Nephron (organoid): ENCODE measurements at regions not wholly inside any gene's neighbourhood (a gene's known extent, or its start where the extent isn't known, plus 50 kb on each side); places are given as distances from the start of the nearest gene placed in this dataset.

Source experiments
- H3K27ac Mint-ChIP-seq, 3 experiments: 2 replicates each; pipeline ENCODE4 v1.8.0; 2020; ENCODE audit warnings: mixed read lengths in 3 of 3, mild to moderate bottlenecking in 2 of 3, moderate library complexity in 1 of 3
- H3K27me3 Mint-ChIP-seq: 2 replicates; pipeline ENCODE4 v1.8.0; 2021; ENCODE audit warnings: low read depth, mild to moderate bottlenecking, moderate library complexity, mixed read lengths
- H3K36me3 Mint-ChIP-seq: 2 replicates; pipeline ENCODE4 v1.8.0; 2020; ENCODE audit warnings: low read depth, mixed read lengths
- H3K4me1 Mint-ChIP-seq: 2 replicates; pipeline ENCODE4 v1.8.0; 2020; ENCODE audit warnings: mixed read lengths
- H3K4me3 Mint-ChIP-seq, 3 experiments: 2 replicates each; pipeline ENCODE4 v1.8.0; 2020; ENCODE audit warnings: mild to moderate bottlenecking in 3 of 3, mixed read lengths in 3 of 3, moderate library complexity in 2 of 3
- H3K9me3 Mint-ChIP-seq: 2 replicates; pipeline ENCODE4 v1.8.0; 2020; ENCODE audit warnings: mixed read lengths
- TF ChIP-seq, protein P1 (sequence below), 3 experiments: fragments of 200-600 bp; sonication (generic); IDR thresholded peaks; one replicate each; pipeline ENCODE4 v1.5.0; 2021; ENCODE audit warnings: antibody characterized with exemption in 3 of 3; ENCODE audit not compliant: unreplicated experiment in 3 of 3

DNA sequence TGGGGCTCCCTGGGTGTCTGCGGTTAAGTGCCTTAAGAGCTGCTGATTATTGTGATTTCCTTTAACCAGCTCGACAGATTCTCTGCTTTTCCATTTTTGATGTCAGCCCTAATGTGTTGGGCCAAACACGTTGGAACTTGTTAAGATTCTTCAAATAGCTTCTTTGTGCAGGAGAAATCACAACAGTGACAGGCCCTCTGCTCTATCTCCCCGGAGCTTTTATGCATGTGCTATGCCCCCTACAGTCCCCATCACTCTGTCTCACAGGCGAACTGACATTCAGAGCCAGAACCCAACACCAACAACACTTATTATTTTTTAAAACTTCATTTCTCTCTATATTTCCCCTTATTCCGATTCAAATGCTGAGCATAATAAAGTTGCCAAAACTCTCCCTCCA lies 371.7 kb upstream of the CELF4 start:
- TF ChIP-seq, protein P1, sequence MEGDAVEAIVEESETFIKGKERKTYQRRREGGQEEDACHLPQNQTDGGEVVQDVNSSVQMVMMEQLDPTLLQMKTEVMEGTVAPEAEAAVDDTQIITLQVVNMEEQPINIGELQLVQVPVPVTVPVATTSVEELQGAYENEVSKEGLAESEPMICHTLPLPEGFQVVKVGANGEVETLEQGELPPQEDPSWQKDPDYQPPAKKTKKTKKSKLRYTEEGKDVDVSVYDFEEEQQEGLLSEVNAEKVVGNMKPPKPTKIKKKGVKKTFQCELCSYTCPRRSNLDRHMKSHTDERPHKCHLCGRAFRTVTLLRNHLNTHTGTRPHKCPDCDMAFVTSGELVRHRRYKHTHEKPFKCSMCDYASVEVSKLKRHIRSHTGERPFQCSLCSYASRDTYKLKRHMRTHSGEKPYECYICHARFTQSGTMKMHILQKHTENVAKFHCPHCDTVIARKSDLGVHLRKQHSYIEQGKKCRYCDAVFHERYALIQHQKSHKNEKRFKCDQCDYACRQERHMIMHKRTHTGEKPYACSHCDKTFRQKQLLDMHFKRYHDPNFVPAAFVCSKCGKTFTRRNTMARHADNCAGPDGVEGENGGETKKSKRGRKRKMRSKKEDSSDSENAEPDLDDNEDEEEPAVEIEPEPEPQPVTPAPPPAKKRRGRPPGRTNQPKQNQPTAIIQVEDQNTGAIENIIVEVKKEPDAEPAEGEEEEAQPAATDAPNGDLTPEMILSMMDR (IDR thresholded peaks at IDR 0.05; ENCODE audit: unreplicated experiment in 3 of 3): no peak
- H3K9me3 Mint-ChIP-seq: peaks cover 18% of the 10 kb centered on the region
- no peak overlapping the region for H3K27ac Mint-ChIP-seq
- peaks cover 3% of the 10 kb centered on the region for H3K36me3 Mint-ChIP-seq
- H3K27me3 Mint-ChIP-seq: no peaks in the 10 kb centered on the region
- no peaks in the 10 kb centered on the region for H3K4me1 Mint-ChIP-seq
- no peak overlapping the region for H3K4me3 Mint-ChIP-seq

DNA sequence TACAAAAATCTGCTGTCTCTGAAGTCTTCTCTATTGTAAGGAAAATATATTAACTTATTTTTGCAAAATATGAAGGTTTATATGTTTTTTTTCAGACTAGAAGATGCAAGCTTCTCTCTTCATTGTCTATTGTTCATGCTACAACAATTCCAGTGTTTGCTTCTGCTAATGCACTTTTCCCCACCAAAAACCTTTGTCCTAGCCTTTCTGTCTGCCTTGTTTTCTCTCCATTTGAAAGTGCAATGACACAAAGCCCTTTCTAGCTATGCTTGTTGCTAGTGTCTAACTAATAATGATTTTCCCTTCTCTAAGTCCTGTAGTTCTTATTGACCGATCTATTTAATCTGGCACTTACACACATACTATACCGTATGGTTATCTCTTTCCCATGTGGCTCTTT lies 369.5 kb upstream of the CELF4 start:
- Mint-ChIP-seq H3K36me3 (peaks cover 3% of the 10 kb centered on the region), H3K4me3 (no peak overlapping the region), H3K4me1 (no peaks in the 10 kb centered on the region), H3K9me3 (peaks cover 18% of the 10 kb centered on the region), H3K27ac (no peak overlapping the region), H3K27me3 (no peaks in the 10 kb centered on the region)
- TF ChIP-seq, protein P1 (IDR thresholded peaks at IDR 0.05; ENCODE audit: unreplicated experiment in 3 of 3): no peak

DNA sequence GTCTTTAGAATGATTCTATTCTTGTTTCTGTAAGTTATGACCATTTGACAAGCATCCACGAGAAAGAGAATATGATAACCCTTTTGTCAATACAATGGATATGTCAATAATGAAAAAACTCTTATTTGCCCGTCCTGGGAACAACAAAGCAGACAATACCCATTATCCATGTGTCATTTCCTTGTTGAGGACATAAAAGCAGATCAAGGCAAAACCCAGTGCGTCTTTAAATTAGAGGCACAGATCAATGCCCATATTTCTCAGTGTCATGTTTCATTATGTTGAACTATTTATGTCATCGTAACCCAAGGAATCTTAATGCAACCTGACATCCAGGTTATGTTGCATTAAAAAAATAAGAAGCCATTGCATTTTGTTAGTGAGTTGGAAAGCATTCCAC lies 365.0 kb upstream of the CELF4 start:
- Mint-ChIP-seq H3K27me3 (no peaks in the 10 kb centered on the region), H3K4me3 (no peak overlapping the region), H3K36me3 (no peaks in the 10 kb centered on the region), H3K27ac (no peak overlapping the region), H3K4me1 (no peaks in the 10 kb centered on the region), H3K9me3 (peaks cover 5% of the 10 kb centered on the region)
- TF ChIP-seq, protein P1 (IDR thresholded peaks at IDR 0.05; ENCODE audit: unreplicated experiment in 3 of 3): no peak

DNA sequence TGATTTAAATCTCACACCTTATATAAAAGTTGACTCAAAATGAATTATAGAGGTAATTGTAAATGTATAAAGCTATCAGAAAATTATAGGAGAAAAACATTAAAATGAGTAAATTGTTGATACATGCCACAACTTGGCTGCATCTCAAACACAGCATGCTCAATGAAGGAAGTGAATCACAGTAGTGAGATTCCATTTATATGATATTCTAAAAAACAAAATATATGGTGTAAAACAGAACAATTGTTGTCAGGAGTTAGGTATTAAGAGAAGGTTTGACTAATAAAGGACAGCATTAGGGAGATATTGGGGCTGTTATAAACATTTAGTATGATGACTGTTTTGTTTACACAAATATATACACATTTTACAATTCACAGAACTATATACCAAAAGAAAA lies 356.6 kb upstream of the CELF4 start:
- Mint-ChIP-seq H3K36me3 (no peaks in the 10 kb centered on the region), H3K9me3 (no peaks in the 10 kb centered on the region), H3K27me3 (no peaks in the 10 kb centered on the region), H3K27ac (no peak overlapping the region), H3K4me1 (no peaks in the 10 kb centered on the region), H3K4me3 (no peak overlapping the region)
- TF ChIP-seq, protein P1 (IDR thresholded peaks at IDR 0.05; ENCODE audit: unreplicated experiment in 3 of 3): no peak

DNA sequence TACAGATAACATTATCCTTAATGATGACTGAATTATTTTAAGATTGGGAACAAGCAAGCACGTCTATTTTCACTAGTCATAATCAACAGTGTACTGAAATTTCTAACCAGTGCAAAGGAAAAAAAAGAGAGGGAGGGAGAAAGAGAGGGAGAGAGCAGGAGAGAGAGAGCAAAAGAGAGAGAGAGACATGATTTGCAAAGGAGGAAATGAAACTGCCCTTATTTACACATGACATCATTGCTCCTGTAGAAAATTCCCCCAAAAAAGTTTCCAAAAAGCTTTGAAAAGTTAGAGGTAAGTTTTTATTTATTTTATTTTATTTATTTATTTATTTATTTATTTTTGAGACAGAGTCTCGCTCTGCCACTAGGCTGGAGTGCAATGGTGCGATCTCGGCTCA lies 355.3 kb upstream of the CELF4 start:
- Mint-ChIP-seq H3K27me3 (no peaks in the 10 kb centered on the region), H3K9me3 (no peaks in the 10 kb centered on the region), H3K27ac (no peak overlapping the region), H3K4me3 (no peak overlapping the region), H3K36me3 (no peaks in the 10 kb centered on the region), H3K4me1 (no peaks in the 10 kb centered on the region)
- TF ChIP-seq, protein P1 (IDR thresholded peaks at IDR 0.05; ENCODE audit: unreplicated experiment in 3 of 3): no peak

DNA sequence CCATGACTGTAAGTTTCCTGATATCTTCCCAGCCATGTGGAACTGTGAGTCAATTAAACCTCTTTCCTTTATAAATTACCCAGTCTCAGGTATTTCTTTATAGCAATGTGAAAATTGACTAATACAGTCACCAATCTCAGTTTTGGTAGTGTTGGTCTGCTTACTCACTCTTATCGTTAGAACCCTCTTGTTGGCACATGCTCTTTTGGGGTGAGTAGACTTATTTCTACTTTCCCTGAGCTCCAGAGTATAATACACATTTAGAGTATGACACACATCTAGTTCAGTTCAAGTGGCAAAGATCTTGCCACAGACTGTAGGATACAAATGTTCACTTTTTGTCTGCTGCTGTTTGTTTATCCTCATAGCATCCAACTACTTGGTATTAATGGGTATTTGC lies 347.5 kb upstream of the CELF4 start:
- H3K36me3 Mint-ChIP-seq: no peaks in the 10 kb centered on the region
- no peaks in the 10 kb centered on the region for H3K4me1 Mint-ChIP-seq
- H3K27ac Mint-ChIP-seq: no peak overlapping the region
- no peak overlapping the region for H3K4me3 Mint-ChIP-seq
- H3K27me3 Mint-ChIP-seq: peaks cover 3% of the 10 kb centered on the region
- TF ChIP-seq, protein P1 (IDR thresholded peaks at IDR 0.05; ENCODE audit: unreplicated experiment in 3 of 3): no peak
- H3K9me3 Mint-ChIP-seq: no peaks in the 10 kb centered on the region
